ENCODE measurements at regions not wholly inside any gene's neighbourhood (a gene's known extent, or its start where the extent isn't known, plus 50 kb on each side); places are given as distances from the start of the nearest gene placed in this dataset.
A peak's percentile ranks its signal among the peaks of the same experiment; 100 is the strongest.
"Not testable (repeated sequence)": the region's sequence is repeated elsewhere in the genome, so short reads cannot be mapped to it uniquely, and the experiment has no call there.

GRCh38 chr12:65739606-65740005 is 84.7 kb upstream of the HMGA2 start:
- no peak for DNase-seq (ENCODE audit: low read depth)

- DNase-seq (ENCODE audit: low read depth): no peak
These were observed 83.8 kb upstream of the HMGA2 start for GRCh38 chr12:65740506-65740872.

GRCh38 chr12:65740873-65741600 is 83.2 kb upstream of the HMGA2 start:
- peak; percentile 57 for DNase-seq (ENCODE audit: low read depth)

GRCh38 chr12:65741656-65742017 is 82.6 kb upstream of the HMGA2 start:
- DNase-seq (ENCODE audit: low read depth): no peak

- DNase-seq (ENCODE audit: low read depth): no peak
These were observed 82.0 kb upstream of the HMGA2 start for GRCh38 chr12:65742018-65743010.

- DNase-seq (ENCODE audit: low read depth): not testable (repeated sequence)
These were observed 79.9 kb upstream of the HMGA2 start for GRCh38 chr12:65744236-65744840.

- DNase-seq (ENCODE audit: low read depth): no peak
These were observed 76.9 kb upstream of the HMGA2 start for GRCh38 chr12:65747338-65747737.

- no peak for DNase-seq (ENCODE audit: low read depth)
These were observed 76.0 kb upstream of the HMGA2 start for GRCh38 chr12:65748332-65748731.

- no peak for DNase-seq (ENCODE audit: low read depth)
These were observed 70.0 kb upstream of the HMGA2 start for GRCh38 chr12:65754290-65754689.

- DNase-seq (ENCODE audit: low read depth): no peak
These were observed 69.3 kb upstream of the HMGA2 start for GRCh38 chr12:65754744-65755595.

- no peak for DNase-seq (ENCODE audit: low read depth)
These were observed 68.7 kb upstream of the HMGA2 start for GRCh38 chr12:65755596-65755978.

GRCh38 chr12:65756267-65756666 is 68.0 kb upstream of the HMGA2 start:
- no peak for DNase-seq (ENCODE audit: low read depth)

GRCh38 chr12:65756956-65757511 is 67.2 kb upstream of the HMGA2 start:
- DNase-seq (ENCODE audit: low read depth): no peak

GRCh38 chr12:65758401-65758800 is 65.9 kb upstream of the HMGA2 start:
- no peak for DNase-seq (ENCODE audit: low read depth)

GRCh38 chr12:65759735-65760134 is 64.5 kb upstream of the HMGA2 start:
- DNase-seq (ENCODE audit: low read depth): no peak

- DNase-seq (ENCODE audit: low read depth): no peak
These were observed 63.0 kb upstream of the HMGA2 start for GRCh38 chr12:65761301-65761700.

GRCh38 chr12:65764325-65764724 is 60.0 kb upstream of the HMGA2 start:
- no peak for DNase-seq (ENCODE audit: low read depth)

GRCh38 chr12:65765436-65765813 is 58.9 kb upstream of the HMGA2 start:
- no peak for DNase-seq (ENCODE audit: low read depth)

GRCh38 chr12:65769880-65770279 is 54.4 kb upstream of the HMGA2 start:
- no peak for DNase-seq (ENCODE audit: low read depth)
